ENCODE measurements at regions not wholly inside any gene's neighbourhood (a gene's known extent, or its start where the extent isn't known, plus 50 kb on each side); places are given as distances from the start of the nearest gene placed in this dataset.

DNA sequence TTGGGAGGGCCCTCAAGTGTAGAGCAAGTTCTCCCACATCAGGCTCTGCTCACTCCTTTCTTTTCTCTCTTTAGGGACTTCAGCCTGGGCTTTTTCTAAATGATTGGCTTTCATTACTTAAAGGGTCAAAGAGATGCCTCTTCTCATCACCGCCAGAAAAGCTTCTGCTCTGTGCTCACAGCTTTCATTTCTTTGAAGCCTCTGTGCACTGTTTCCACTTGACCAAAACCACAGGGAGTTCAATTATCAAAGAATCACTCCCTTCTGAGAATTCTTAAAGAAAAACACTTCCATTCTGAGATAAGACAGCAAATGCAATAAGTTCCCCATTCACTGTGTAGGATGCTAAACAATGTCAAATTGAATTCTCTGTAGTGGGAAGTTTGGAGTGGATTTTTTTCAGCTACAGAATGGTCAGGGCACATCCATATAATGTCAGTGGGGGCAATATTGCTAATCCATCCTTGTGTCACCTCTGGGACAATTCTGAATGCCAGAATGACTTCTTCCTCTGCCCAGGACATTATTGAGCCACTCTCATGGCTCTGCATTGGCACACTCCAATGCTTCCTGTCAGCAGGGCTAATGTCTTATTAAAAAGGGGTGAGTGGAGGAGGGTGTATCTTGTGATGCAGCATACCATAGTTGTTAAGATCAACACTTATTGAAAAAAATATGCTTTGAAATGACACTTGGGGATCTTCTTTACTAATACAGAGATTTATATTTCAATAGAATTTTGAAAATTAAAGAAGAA, 217.6 kb downstream of the SNCA start:
- TF ChIP-seq, protein P1, sequence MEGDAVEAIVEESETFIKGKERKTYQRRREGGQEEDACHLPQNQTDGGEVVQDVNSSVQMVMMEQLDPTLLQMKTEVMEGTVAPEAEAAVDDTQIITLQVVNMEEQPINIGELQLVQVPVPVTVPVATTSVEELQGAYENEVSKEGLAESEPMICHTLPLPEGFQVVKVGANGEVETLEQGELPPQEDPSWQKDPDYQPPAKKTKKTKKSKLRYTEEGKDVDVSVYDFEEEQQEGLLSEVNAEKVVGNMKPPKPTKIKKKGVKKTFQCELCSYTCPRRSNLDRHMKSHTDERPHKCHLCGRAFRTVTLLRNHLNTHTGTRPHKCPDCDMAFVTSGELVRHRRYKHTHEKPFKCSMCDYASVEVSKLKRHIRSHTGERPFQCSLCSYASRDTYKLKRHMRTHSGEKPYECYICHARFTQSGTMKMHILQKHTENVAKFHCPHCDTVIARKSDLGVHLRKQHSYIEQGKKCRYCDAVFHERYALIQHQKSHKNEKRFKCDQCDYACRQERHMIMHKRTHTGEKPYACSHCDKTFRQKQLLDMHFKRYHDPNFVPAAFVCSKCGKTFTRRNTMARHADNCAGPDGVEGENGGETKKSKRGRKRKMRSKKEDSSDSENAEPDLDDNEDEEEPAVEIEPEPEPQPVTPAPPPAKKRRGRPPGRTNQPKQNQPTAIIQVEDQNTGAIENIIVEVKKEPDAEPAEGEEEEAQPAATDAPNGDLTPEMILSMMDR (IDR thresholded peaks at IDR 0.05): no peak
- DNase-seq (ENCODE audit: low spot score) (no peak), ATAC-seq (ENCODE audit: low FRiP score) (no peak)

DNA sequence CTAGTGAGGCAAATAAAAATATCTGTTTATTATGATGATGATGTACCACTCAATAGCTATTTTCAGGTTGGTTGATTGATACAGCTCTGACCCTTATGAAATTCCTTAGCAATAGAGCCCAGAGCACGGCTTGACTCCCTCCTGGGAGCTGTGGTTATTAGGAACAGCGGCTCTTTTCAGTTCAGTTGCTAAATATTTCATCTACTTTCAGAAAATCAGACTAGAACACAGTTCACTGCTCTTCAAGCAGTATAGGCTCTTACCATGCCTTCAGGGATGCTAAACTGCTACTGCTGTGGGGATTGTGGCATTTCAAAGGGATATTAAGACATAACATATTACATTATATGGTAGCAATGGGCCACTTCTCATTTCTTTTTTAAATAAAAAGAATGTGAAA, 218.8 kb downstream of the SNCA start:
- ATAC-seq (ENCODE audit: low FRiP score) (no peak), DNase-seq (ENCODE audit: low spot score) (no peak)
- TF ChIP-seq, protein P1 (IDR thresholded peaks at IDR 0.05): no peak

DNA sequence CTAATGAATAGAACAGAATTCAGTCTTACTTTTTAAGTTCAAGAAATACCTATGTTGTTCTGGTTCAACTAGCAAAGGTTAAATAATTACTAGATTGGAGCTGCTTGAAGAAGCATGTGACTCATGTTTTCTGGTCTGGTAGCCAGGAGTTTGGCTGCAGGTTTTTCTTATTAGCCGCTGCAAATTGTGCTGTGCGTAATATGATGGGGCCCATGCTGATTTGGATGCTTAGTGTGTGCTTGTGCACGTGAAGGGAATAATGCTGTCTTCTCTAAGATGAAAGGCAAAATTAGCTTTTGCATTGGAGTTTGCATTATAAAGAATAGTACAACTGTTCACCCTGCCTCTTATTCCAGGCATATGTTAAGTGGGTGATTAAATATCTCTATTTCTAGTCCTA, 219.6 kb downstream of the SNCA start:
- TF ChIP-seq, protein P1 (IDR thresholded peaks at IDR 0.05): no peak
- DNase-seq (ENCODE audit: low spot score) (no peak), ATAC-seq (ENCODE audit: low FRiP score) (no peak)

DNA sequence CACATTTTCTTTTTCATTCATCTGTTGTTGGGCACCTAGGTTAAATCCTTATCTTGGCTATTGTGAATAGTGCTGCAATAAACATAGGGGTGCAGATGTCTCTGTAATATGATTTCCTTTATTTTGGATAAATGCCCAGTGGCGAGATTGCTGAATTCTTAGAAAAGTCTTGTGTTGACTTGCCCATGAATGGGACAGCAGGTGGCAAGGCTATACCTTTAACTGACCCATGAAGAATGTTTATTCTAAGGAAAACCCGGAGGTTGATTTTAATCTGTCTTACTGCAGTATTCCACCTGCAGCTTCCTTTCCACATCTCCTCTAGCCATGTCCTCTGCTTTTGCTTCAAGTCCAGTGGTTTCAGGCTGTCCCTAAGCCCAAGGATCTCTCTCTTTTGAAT, 220.6 kb downstream of the SNCA start:
- DNase-seq (ENCODE audit: low spot score) (no peak), ATAC-seq (ENCODE audit: low FRiP score) (no peak)
- TF ChIP-seq, protein P1 (IDR thresholded peaks at IDR 0.05): no peak

DNA sequence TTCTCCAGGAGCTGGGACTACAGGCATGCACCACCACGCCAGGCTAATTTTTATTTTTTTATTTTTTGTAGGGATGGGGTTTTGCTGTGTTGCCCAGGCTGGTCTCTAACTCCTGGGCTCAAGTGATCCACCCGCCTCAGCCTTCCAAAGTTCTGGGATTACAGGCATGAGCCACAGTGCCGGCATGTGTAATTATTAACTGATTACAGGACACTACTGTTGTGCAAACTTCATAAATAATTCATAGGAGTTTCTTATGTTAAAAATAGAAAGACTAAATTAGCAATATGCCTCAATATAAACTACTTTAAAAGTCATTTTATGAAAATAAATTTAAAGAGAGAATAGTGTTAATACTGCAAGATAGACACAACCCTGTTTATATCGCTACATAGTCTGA, 221.9 kb downstream of the SNCA start:
- DNase-seq (ENCODE audit: low spot score) (no peak), ATAC-seq (ENCODE audit: low FRiP score) (no peak)
- TF ChIP-seq, protein P1 (IDR thresholded peaks at IDR 0.05): no peak

DNA sequence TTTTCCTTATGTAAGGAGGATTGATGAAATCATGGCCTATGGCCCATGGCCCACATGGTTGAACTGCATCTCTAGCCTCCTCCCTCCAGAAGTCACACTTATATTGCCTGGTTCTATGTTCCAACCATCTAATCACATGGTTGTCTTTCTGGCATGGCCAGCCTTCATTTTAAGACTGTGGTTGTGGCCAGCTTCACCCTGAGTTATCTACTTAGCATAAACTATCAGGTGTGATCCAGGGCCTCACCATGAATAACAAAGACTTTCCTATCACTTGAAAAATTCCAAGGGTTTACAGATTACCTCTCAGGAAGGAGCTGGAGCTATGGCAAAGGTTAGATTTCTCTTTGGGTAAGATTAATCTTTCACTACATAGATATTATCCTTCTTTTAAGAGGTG, 222.8 kb downstream of the SNCA start:
- TF ChIP-seq, protein P1 (IDR thresholded peaks at IDR 0.05): no peak
- ATAC-seq (ENCODE audit: low FRiP score): no peak

DNA sequence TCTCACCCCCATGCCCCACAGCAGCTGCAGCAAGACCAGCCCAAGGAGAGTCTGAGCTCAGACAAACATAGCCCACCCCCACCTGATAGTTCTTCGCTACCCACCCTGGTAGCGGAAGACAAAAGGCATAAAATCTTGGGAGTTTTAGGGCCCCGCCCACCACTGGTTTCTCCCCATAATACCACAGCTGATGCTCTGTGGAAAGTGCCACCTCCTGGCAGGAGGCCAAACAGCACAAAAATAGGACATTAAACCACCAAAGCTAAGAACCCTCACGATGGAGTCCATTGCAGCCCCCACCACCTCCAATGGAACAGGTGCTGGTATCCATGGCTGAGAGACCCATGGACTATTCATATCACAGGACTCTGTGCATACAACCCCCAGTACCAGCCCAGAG, 226.7 kb downstream of the SNCA start:
- no peak for DNase-seq (ENCODE audit: low spot score)
- ATAC-seq (ENCODE audit: low FRiP score): no peak
- TF ChIP-seq, protein P1 (IDR thresholded peaks at IDR 0.05): no peak

More for the DNA sequence above, 222.8 kb downstream of the SNCA start:
- DNase-seq (ENCODE audit: low spot score): no peak
